CD14-positive monocyte (primary cell): ENCODE measurements at regions not wholly inside any gene's neighbourhood (a gene's known extent, or its start where the extent isn't known, plus 50 kb on each side); places are given as distances from the start of the nearest gene placed in this dataset.

Experiments used
- DNase-seq, 3 donors: peaks; one replicate each; pipeline ENCODE4 v3.0.0-alpha.2; 2011 to 2022
- H2AFZ ChIP-seq: 2 replicates; pipeline ENCODE4 v1.6.0; 2012; ENCODE audit warnings: mild to moderate bottlenecking, low read depth, low read length, inconsistent platforms; ENCODE audit not compliant: insufficient read depth, poor library complexity, severe bottlenecking
- H3K27ac ChIP-seq, 2 donors: 1 replicate in 1 of 2; 2 replicates in 1 of 2; pipeline ENCODE4 v1.5.1; 2012 to 2013; ENCODE audit warnings: low read length in 2 of 2, control low read depth in 1 of 2, inconsistent platforms in 1 of 2, low read depth in 1 of 2, mild to moderate bottlenecking in 1 of 2
- H3K27me3 ChIP-seq, 2 donors: one replicate each; pipeline versions ENCODE4 v1.6.0 to v1.6.1; 2011 to 2013; ENCODE audit warnings: low read length in 2 of 2; ENCODE audit not compliant: control insufficient read depth in 2 of 2, insufficient read depth in 2 of 2
- H3K36me3 ChIP-seq, 2 donors: replicated peaks in 1 of 2; 1 replicate in 1 of 2; 2 replicates in 1 of 2; pipeline versions ENCODE4 v1.5.1 to v1.6.1; 2012 to 2013; ENCODE audit warnings: low read length in 2 of 2, control low read depth in 1 of 2, inconsistent platforms in 1 of 2, mild to moderate bottlenecking in 1 of 2; ENCODE audit not compliant: insufficient read depth in 2 of 2, control insufficient read depth in 1 of 2
- H3K4me1 ChIP-seq, 2 donors: 1 replicate in 1 of 2; 2 replicates in 1 of 2; pipeline versions ENCODE4 v1.5.1 to v1.6.1; 2012 to 2013; ENCODE audit warnings: low read length in 2 of 2, control low read depth in 1 of 2, inconsistent platforms in 1 of 2, mild to moderate bottlenecking in 1 of 2, moderate library complexity in 1 of 2; ENCODE audit not compliant: insufficient read depth in 2 of 2, control insufficient read depth in 1 of 2
- H3K4me2 ChIP-seq: replicated peaks from 2 replicates; pipeline ENCODE3; 2012; ENCODE audit warnings: low read length, moderate library complexity, mild to moderate bottlenecking; ENCODE audit not compliant: poor library complexity, severe bottlenecking; ENCODE audit errors: extremely low read depth
- H3K4me3 ChIP-seq, 3 experiments: fragments of 200-600 bp in 1 of 3; sonication (generic) in 1 of 3; replicated peaks in 1 of 3; 1 replicate in 2 of 3; 2 replicates in 1 of 3; pipeline ENCODE4 v1.5.1; 2011 to 2013; ENCODE audit warnings: low read length in 3 of 3, mild to moderate bottlenecking in 3 of 3, control low read depth in 2 of 3, low read depth in 2 of 3, inconsistent platforms in 1 of 3, moderate library complexity in 1 of 3
- H3K79me2 ChIP-seq: 2 replicates; pipeline ENCODE4 v1.6.0; 2012; ENCODE audit warnings: mild to moderate bottlenecking, control low read depth, inconsistent platforms, low read length, moderate library complexity; ENCODE audit not compliant: insufficient read depth
- H3K9ac ChIP-seq: 2 replicates; pipeline ENCODE4 v1.6.0; 2017; ENCODE audit warnings: low read length, mild to moderate bottlenecking; ENCODE audit not compliant: insufficient read depth, poor library complexity, severe bottlenecking
- H3K9me3 ChIP-seq, 2 donors: replicated peaks in 1 of 2; 1 replicate in 1 of 2; 2 replicates in 1 of 2; pipeline versions ENCODE4 v1.5.1 to v1.6.1; 2012 to 2013; ENCODE audit warnings: low read length in 2 of 2, control low read depth in 1 of 2; ENCODE audit not compliant: control insufficient read depth in 1 of 2, insufficient read depth in 1 of 2
- H4K20me1 ChIP-seq: 2 replicates; pipeline ENCODE4 v1.6.0; 2012; ENCODE audit warnings: mild to moderate bottlenecking, low read length, control low read depth, moderate library complexity; ENCODE audit not compliant: insufficient read depth
- H3K27ac Mint-ChIP-seq, 7 donors: one replicate each; pipeline ENCODE4 v1.8.0; 2020; ENCODE audit warnings: mild to moderate bottlenecking in 7 of 7, mixed read lengths in 7 of 7, moderate library complexity in 6 of 7, inconsistent platforms in 2 of 7
- H3K27me3 Mint-ChIP-seq, 3 donors: one replicate each; pipeline ENCODE4 v1.8.0; 2021 to 2022; ENCODE audit warnings: low read depth in 3 of 3, mild to moderate bottlenecking in 3 of 3, mixed read lengths in 3 of 3, moderate library complexity in 3 of 3, inconsistent platforms in 1 of 3
- H3K36me3 Mint-ChIP-seq, 2 donors: one replicate each; pipeline ENCODE4 v1.8.0; 2020; ENCODE audit warnings: mixed read lengths in 2 of 2, inconsistent platforms in 1 of 2, mild to moderate bottlenecking in 1 of 2
- H3K4me1 Mint-ChIP-seq: one replicate; pipeline ENCODE4 v1.8.0; 2020; ENCODE audit warnings: mild to moderate bottlenecking, mixed read lengths
- H3K4me3 Mint-ChIP-seq, 2 donors: one replicate each; pipeline ENCODE4 v1.8.0; 2020; ENCODE audit warnings: mild to moderate bottlenecking in 2 of 2, mixed read lengths in 2 of 2, moderate library complexity in 1 of 2
- H3K9me3 Mint-ChIP-seq, 7 donors: one replicate each; pipeline ENCODE4 v1.8.0; 2020 to 2022; ENCODE audit warnings: mixed read lengths in 7 of 7, mild to moderate bottlenecking in 6 of 7, moderate library complexity in 6 of 7, inconsistent platforms in 2 of 7
- CTCF ChIP-seq: fragments of 200-600 bp; IDR thresholded peaks from one replicate; pipeline ENCODE4 v1.8.0; 2022; ENCODE audit warnings: antibody characterized with exemption, mild to moderate bottlenecking
- WGBS: methylation state at CpG from one replicate; pipeline ENCODE4 v1.1.5; 2013; ENCODE audit warnings: missing lambda C conversion rate; ENCODE audit not compliant: insufficient coverage; 5-methylcytosine and 5-hydroxymethylcytosine counted together
- intact Hi-C, 2 donors: fragments of 100-400 bp; cut with micrococcal nuclease; formaldehyde crosslinking; loops; one replicate each; pipeline versions ENCODE4 v1.15.0 to v1.15.1; 2023

GRCh38 chr11:70747285-70747684, 349.0 kb downstream of the CTTN start:
- Histone ChIP-seq H3K36me3 (no peaks in the 10 kb centered on the region), H3K79me2 (no peaks in the 10 kb centered on the region), H3K27me3 (no peaks in the 10 kb centered on the region), H3K4me3 (no peak overlapping the region), H3K4me1 (no peaks in the 10 kb centered on the region), H3K9me3 (peaks cover 26 to 28% of the 10 kb centered on the region in 2 donors), H3K9ac (no peak overlapping the region), H3K4me2 (no peak overlapping the region), H4K20me1 (no peaks in the 10 kb centered on the region), H3K27ac (no peak overlapping the region), H2AFZ (no peak overlapping the region)
- no peak for TF ChIP-seq CTCF
- no peaks in the 10 kb centered on the region for H3K36me3 Mint-ChIP-seq
- intact Hi-C loops: no loop called here
- H3K4me1 Mint-ChIP-seq: no peaks in the 10 kb centered on the region
- WGBS: 100% methylated on average over 2 of the region's 4 CpGs
- peaks cover 4 to 6% (median 5%) of the 10 kb centered on the region in 3 donors for H3K27me3 Mint-ChIP-seq
- no peak for DNase-seq
- no peak overlapping the region for H3K27ac Mint-ChIP-seq
- H3K4me3 Mint-ChIP-seq: no peak overlapping the region
- H3K9me3 Mint-ChIP-seq: peaks cover 21 to 36% (median 29%) of the 10 kb centered on the region in 7 donors

DNA sequence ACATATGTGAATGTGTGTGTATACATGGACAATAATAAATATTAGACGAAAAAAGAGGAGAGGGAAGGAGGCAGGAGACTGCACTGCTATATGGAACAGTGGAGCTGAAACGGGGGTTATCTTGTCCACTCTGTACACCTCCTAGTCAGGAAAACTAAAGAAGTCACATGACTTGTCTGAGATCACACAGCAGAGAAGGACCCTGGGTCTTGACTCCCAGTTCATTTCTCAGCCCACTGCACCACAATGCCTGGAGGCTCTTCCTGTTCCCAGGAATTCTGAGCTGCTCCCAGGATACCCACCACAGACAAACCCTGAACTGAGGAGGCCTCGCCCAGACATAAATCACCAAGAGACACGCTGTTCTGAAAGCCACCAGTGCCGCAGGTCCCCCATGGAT, 349.6 kb downstream of the CTTN start:
- DNase-seq: no peak
- Mint-ChIP-seq H3K27ac (no peak overlapping the region), H3K4me3 (no peak overlapping the region), H3K9me3 (peaks cover 21 to 39% (median 29%) of the 10 kb centered on the region in 7 donors), H3K4me1 (no peaks in the 10 kb centered on the region), H3K27me3 (peaks cover 1 to 5% (median 3%) of the 10 kb centered on the region in 3 donors), H3K36me3 (no peaks in the 10 kb centered on the region)
- Histone ChIP-seq H3K79me2 (no peaks in the 10 kb centered on the region), H3K4me1 (no peaks in the 10 kb centered on the region), H2AFZ (no peak overlapping the region), H3K4me2 (no peak overlapping the region), H3K27me3 (no peaks in the 10 kb centered on the region), H3K9ac (no peak overlapping the region), H3K36me3 (no peaks in the 10 kb centered on the region), H3K9me3 (peaks cover 27 to 28% of the 10 kb centered on the region in 2 donors), H3K4me3 (no peak overlapping the region), H3K27ac (no peak overlapping the region), H4K20me1 (no peaks in the 10 kb centered on the region)
- no peak for TF ChIP-seq CTCF
- intact Hi-C loops: no loop called here
- WGBS: 86% methylated on average over 1 of the region's 5 CpGs
